DMS 273 (cell line): ENCODE measurements at regions not wholly inside any gene's neighbourhood (a gene's known extent, or its start where the extent isn't known, plus 50 kb on each side); places are given as distances from the start of the nearest gene placed in this dataset.
"Not testable (repeated sequence)": the region's sequence is repeated elsewhere in the genome, so short reads cannot be mapped to it uniquely, and the experiment has no call there.

Experiments used
- DNase-seq: peaks from one replicate; lab custom pipeline; 2025; ENCODE audit not compliant: unreplicated experiment; lab: John Stamatoyannopoulos, UW

GRCh38 chr5:2353211-2353610 lies 398.3 kb downstream of the IRX2 start:
- no peak for DNase-seq

DNA sequence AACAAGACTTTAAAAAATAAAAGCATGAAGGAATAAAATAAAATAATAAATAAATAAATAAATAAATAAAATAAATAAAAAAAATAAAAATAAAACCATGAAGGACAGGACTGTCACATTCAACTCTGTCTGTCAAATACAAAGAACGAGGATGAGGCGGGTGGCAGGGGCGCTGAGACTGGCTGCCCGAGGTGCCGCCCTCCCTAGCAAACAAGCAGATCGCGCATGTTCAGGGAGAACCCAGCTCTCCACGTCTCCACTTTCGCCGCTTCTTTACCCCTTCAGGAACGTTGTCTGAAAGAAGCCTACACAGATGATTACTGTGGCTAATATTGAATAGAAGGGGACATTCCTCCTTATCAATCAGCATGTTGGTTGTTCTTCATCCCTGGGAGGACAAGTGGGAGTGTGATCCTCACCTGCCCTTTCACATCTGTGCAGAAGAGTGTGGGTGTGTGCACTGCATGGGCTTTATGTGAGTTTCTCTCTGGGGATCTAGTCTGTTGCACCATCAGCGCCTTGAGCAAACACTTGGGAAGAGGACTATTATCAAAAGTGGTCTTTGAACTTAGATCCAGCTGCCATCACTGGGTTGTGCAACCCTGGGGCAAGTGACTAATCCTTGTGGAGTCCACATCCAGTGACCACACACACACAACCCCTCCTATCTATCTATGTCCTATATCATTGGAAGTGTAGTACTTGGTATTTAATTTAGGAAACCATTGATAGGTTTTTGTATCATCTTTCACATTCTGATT lies 399.2 kb downstream of the IRX2 start:
- DNase-seq = no peak

- DNase-seq = not testable (repeated sequence)
These were observed 401.7 kb downstream of the IRX2 start for GRCh38 chr5:2349768-2350167.

GRCh38 chr5:2338686-2339085 lies 412.8 kb downstream of the IRX2 start:
- no peak for DNase-seq

DNA sequence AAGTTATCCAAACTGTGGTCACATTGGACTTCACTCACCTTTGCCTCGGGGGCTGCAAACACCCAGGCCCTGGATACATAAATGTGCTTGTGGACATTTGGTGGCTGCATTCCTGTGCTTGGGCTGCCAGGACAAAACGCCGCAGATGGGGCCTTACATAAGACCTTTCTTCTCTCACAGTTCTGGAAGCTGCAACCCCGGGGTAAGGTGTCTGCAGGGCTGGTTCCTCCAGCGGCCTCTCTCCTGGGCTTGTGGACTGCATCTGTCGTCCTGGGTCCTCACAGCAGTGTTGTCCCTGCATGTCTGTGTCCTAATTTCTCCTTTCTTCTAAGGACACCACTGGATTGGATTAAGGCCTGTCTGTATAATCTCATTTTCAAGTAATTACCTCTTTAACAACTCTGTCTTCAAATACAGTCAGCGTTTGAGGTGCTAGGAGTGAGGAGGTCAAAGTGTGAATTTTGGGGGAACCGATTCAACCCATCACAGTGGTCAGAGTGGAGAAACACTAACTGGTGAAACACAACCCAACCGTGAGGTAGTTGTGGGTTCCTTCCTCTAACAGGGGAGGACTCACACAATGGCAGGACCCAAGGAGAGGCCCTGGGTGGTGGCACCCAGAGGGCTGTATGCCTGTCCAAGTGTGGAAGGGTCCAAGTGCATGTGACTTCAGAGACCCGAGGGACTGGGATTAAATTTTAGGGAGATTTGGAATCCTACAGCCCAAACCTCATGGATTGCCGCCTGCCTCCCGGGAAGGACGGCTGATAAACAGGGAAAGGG lies 415.6 kb downstream of the IRX2 start:
- no peak for DNase-seq

- no peak for DNase-seq
These were observed 416.2 kb downstream of the IRX2 start for GRCh38 chr5:2335125-2335732.

GRCh38 chr5:2334719-2335118 lies 416.8 kb downstream of the IRX2 start:
- DNase-seq = no peak

DNA sequence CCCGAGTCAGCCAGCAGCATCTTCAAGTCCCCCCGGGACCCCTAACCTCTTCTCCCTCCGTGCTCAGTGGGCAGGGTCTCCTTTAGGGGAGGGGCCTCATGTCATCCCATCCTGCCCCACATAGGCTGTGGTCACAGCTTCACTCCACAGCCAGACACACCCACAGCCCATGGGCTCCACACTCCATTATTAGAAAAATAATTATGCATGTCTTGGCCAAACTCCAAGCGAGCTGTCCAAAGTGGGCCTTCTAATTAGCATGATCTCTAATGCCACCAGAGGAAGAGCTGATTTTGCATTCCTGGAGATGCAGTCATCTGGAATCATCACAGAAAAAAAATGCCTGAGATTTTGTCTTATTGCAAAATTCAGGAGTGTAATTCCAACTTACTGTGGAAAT lies 418.2 kb downstream of the IRX2 start:
- DNase-seq = no peak

- DNase-seq = no peak
These were observed 419.0 kb downstream of the IRX2 start for GRCh38 chr5:2332521-2332920.

- no peak for DNase-seq
These were observed 420.9 kb downstream of the IRX2 start for GRCh38 chr5:2330325-2331130.

DNA sequence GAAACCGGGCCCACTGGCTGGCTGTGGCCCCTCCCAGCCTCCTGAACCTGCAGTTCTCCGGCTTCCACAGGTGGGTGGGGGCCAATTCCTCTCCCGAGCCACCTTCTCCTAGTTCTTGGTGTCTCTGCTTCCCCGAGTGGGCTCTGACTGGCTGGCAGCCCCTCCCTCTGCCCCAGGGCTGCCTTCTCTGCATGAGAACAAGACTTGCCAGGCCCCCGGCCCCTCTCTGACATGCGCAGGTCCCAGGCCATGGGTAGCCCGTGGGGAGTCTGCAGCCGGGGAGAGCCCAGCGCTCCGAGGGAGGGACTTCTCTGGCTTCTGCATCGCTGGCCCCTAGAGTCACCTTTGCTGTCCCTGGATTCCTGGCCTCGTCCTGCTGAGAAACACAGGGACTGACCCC lies 421.7 kb downstream of the IRX2 start:
- no peak for DNase-seq

DNA sequence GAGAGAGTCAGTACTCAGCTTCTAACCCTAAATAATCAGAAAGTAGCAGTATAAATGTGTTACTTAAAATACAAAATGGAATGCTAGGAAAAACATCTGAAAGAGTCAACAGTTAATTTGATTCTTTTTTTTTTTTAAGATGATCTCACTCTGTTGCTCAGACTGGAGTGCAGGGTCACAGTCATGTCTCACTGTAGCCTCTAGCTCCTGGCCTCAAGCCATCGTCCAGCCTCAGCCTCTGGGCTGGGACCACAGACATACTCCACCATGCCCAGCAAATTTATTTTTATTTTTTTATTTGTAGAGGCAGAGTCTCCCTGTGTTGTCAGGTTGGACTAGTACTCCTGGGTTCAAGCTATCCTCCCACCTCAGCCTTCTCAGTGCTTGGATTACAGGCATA lies 424.9 kb downstream of the IRX2 start:
- DNase-seq = no peak

DNA sequence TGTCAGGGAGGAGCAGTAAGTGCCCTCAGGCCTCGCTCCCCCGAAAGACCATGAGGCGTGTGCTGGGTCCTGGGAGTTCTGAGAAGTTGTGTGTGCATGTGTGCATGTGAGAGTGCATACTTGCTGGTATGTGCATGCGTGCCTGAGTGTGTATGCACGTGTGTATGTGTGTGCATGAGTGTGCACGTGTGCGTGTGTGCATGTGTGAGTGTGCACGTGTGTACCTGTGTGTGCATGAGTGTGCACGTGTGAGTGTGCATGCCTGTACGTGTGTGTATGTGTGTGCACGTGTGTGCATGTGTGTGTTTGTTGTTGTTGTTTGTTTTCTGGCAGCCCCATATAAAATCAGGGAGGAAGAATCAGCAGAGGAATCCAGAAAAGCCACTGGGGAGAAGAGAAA lies 426.7 kb downstream of the IRX2 start:
- DNase-seq = no peak

DNA sequence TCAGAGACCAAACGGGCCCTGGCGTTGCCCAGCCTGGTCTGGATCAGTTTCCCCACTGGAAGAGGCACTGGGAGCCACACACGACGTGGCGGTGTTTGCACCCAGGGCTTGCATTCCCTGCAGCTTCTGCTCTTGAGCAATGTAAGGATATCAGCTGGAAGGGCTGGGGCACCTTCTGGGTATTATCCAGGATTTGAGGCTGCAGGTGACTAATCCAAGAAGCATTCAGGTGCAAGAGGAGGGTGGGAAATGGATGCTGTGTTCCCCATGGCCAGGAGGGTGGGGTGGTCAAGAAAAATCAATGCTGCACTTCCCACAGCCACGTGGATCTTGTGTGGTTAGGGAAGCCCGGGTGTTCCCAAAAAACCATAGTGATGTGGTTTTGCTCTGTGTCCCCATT lies 430.9 kb downstream of the IRX2 start:
- DNase-seq = no peak

DNA sequence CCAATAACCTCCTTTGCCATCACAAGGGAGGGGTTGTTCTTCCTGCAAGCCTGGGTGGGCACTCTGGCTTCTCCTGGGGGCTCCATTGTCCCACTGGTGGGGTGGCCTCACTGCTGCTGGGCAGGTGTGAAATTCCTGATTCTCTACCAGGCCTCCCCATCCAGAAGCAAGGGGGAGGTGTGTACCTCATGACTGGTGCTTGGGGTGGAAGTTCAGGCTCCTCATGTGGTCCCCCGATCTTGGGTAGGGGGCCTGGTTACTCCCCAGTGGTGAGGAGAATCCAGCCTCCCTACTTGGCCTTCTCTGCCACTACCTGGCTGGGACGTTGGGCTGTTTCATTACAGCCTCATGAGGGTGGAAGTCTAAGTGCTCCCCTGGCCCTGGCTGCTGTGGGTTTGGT lies 433.9 kb downstream of the IRX2 start:
- DNase-seq = no peak

GRCh38 chr5:2311851-2312250 lies 429.1 kb upstream of the IRX4 start:
- DNase-seq = no peak

- DNase-seq = no peak
These were observed 428.2 kb upstream of the IRX4 start for GRCh38 chr5:2310946-2311345.

- no peak for DNase-seq
These were observed 424.9 kb upstream of the IRX4 start for GRCh38 chr5:2307631-2308030.

DNA sequence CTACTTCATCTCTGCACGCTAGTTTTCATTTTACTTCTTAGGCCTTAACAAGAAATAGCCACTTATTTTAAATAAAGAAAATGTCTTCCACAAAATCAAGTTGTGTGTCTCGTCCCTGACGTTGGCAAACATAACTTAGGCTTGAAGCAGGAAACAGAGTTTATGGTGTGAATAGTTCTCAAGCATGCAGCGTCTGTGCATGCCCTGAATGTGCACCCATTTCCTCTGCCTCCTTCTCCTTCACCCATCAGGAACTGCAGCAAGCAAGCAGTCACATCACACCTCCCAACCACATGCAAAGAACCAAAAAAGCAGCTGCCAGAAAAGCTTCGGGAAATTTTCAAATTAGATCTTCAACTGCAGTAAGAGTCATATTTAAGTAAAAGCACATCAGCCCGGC lies 424.0 kb upstream of the IRX4 start:
- DNase-seq = no peak

DNA sequence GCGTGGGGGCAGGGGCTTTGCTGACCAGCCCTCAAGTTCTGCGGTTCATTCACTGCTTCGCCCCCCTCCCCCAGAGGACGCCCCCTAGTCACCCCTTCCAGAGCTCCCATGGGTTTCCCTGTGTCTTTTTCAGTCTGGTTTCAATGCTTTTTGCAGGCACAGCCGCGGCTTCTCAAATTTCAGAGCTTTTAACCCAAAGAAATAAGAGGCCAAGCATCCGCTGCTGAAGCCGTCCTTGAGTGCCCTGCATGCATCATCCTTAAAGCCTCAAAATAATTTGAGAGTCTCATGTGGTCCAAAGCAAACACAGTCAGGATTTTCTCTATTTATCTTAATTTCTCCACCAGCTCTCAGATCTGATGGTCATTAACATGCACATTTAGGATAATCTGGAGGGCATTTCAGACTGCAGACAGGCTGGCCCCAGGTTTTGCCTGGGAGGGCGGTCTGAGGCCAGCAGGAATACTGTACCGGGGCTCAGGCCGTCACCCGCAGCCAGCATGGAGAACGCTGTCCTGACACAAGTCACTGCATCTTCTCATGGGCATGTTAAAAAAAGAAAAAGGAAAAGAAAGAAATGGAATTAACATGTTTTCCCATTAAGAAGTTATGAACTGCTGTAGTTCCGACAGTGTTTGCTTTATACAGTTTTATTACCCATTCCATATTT lies 420.8 kb upstream of the IRX4 start:
- DNase-seq = no peak

DNA sequence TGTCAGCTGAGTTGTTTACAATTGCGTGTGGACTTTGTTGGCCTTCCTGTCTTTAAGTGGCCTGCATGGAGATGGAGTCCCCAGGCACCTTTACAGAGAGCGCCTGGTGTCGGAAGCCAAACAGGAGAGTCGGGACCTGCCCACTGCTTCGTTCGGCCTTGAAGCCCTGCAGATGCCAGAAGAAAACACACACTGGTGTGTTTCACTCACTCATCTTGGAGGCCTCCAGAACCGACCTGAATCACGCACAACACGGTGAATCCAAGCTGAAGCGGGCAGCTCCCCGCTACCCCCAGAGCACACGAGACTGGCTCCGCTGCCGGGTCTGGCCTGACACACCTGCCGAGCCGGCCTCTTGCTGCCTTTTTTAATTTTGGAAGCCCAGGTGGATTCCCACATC lies 419.4 kb upstream of the IRX4 start:
- no peak for DNase-seq
